ENCODE measurements at regions not wholly inside any gene's neighbourhood (a gene's known extent, or its start where the extent isn't known, plus 50 kb on each side); places are given as distances from the start of the nearest gene placed in this dataset.

DNA sequence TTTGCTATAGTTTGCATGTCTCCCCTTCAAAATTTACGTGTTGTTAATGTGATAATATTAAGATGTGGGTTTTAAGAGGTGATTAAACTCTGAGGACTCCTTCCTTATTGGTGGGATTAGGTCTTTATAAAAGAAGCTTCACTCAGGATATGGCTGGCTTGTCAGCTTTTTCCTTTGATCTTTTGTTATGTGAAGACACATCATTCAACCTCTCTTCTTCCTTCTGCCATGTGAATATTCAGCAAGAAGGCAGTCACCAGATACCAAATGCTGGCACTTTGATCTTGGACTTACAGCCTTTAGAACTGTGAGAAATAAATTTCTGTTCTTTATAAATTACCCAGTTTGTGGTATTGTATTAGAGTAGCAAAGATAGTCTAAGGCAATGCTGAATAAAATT, 855.9 kb upstream of the CDH10 start:
- TF ChIP-seq, protein P1, sequence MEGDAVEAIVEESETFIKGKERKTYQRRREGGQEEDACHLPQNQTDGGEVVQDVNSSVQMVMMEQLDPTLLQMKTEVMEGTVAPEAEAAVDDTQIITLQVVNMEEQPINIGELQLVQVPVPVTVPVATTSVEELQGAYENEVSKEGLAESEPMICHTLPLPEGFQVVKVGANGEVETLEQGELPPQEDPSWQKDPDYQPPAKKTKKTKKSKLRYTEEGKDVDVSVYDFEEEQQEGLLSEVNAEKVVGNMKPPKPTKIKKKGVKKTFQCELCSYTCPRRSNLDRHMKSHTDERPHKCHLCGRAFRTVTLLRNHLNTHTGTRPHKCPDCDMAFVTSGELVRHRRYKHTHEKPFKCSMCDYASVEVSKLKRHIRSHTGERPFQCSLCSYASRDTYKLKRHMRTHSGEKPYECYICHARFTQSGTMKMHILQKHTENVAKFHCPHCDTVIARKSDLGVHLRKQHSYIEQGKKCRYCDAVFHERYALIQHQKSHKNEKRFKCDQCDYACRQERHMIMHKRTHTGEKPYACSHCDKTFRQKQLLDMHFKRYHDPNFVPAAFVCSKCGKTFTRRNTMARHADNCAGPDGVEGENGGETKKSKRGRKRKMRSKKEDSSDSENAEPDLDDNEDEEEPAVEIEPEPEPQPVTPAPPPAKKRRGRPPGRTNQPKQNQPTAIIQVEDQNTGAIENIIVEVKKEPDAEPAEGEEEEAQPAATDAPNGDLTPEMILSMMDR (IDR thresholded peaks at IDR 0.05), result no peak
- TF ChIP-seq SMC3 (IDR thresholded peaks at IDR 0.05; ENCODE audit: low read depth, low read length) (no peak), EP300 (IDR thresholded peaks at IDR 0.05; ENCODE audit: borderline replicate concordance in 1 of 2, low read depth in 1 of 2, low read length in 1 of 2) (no peak)

Measured in SK-N-SH (cell line).